HG02852 (cell line): ENCODE measurements at regions not wholly inside any gene's neighbourhood (a gene's known extent, or its start where the extent isn't known, plus 50 kb on each side); places are given as distances from the start of the nearest gene placed in this dataset.
"Not testable (repeated sequence)": the region's sequence is repeated elsewhere in the genome, so short reads cannot be mapped to it uniquely, and the experiment has no call there.

Experiments
- ATAC-seq: cut with Tn5 transposase; IDR thresholded peaks from one replicate; pipeline ENCODE4 v1.9.1; 2021; ENCODE audit warnings: mild to moderate bottlenecking, moderate library complexity; ENCODE audit not compliant: unreplicated experiment

- ATAC-seq, result no peak
Observed at GRCh38 chr5:39674209-39675082, 249.7 kb upstream of the DAB2 start.

- no peak for ATAC-seq
Observed at GRCh38 chr5:39671561-39671961, 246.8 kb upstream of the DAB2 start.

- ATAC-seq, result no peak
Observed at GRCh38 chr5:39670955-39671354, 246.2 kb upstream of the DAB2 start.

GRCh38 chr5:39670391-39670790 is 245.6 kb upstream of the DAB2 start:
- ATAC-seq, result no peak

- no peak for ATAC-seq
Observed at GRCh38 chr5:39668980-39669379, 244.2 kb upstream of the DAB2 start.

DNA sequence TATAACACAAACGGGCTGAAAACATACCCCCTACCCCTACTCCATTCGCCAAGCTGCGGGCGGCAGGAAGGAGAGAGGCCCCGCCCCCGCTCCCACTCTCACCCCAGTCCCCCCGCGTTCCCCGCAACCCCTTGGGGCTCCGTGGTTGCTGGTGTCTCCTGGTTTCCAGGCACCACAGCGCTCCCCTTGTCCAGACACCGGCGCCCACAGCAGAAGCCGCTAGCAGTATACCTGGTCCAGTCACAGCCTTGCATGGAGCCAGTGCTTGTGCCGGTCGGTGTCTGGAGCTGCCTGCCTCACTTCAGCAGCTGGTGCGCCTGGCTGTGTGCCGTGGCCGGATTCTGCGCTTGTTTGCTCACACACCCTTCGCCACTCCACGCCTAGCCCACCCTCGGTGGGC is 240.5 kb upstream of the DAB2 start:
- no peak for ATAC-seq

GRCh38 chr5:39662945-39663344 is 238.2 kb upstream of the DAB2 start:
- no peak for ATAC-seq

GRCh38 chr5:39661026-39661779 is 236.4 kb upstream of the DAB2 start:
- no peak for ATAC-seq

GRCh38 chr5:39660020-39660419 is 235.2 kb upstream of the DAB2 start:
- no peak for ATAC-seq

DNA sequence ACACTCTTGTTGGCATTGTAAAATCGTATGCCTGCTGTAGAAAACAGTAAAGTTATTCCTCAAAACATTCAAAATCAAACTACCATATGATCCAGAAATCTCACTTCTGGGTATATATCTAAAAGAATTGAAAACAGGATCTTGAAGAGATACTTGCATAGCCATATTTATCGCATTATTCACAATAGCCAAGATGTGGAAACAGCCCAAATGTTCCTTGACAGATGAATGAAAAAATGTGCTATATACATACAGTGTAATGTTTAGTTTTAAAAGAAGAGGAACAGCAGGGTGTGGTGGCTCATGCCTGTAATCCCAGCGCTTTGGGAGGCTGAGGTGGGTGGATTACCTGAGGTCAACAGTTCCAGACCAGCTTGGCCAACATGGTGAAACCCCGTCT is 234.1 kb upstream of the DAB2 start:
- no peak for ATAC-seq

GRCh38 chr5:39657943-39658342 is 233.2 kb upstream of the DAB2 start:
- no peak for ATAC-seq

DNA sequence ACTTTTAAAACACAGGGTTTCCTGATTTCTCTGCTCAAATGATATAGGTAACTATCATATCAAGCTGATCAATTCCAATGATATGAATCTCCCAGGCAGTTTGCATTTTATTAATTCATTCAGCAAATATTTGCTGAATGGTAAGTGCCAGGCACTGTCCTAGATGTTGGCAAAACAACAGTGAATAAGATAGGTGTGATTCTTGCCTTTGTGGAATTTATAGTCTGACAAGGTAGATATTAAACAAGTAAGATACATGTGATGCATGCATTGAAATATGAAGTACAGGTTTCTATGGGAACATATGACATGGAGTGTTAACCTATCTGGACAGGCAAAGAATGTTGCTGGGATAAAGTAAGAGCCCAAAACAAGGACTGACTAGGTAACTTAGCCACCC is 231.8 kb upstream of the DAB2 start:
- ATAC-seq, result no peak

GRCh38 chr5:39654715-39655114 is 229.9 kb upstream of the DAB2 start:
- no peak for ATAC-seq

DNA sequence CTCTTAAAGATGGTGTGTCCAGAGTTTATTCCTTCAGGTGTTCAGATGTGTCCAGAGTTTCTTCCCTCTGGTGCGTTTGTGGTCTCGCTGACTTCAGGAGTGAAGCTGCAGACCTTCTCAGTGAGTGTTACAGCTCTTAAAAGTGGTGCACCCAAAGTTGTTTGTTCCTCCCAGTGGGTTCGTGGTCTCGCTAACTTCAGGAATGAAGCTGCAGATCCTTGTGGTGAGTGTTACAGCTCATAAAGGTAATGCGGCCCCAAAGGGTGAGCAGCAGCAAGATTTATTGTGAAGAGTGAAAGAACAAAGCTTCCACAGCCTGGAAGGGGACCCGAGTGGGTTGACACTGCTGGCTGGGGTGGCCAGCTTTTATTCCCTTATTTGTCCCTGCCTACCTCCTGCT is 227.7 kb upstream of the DAB2 start:
- not testable (repeated sequence) for ATAC-seq

GRCh38 chr5:39652036-39652435 is 227.3 kb upstream of the DAB2 start:
- no peak for ATAC-seq

DNA sequence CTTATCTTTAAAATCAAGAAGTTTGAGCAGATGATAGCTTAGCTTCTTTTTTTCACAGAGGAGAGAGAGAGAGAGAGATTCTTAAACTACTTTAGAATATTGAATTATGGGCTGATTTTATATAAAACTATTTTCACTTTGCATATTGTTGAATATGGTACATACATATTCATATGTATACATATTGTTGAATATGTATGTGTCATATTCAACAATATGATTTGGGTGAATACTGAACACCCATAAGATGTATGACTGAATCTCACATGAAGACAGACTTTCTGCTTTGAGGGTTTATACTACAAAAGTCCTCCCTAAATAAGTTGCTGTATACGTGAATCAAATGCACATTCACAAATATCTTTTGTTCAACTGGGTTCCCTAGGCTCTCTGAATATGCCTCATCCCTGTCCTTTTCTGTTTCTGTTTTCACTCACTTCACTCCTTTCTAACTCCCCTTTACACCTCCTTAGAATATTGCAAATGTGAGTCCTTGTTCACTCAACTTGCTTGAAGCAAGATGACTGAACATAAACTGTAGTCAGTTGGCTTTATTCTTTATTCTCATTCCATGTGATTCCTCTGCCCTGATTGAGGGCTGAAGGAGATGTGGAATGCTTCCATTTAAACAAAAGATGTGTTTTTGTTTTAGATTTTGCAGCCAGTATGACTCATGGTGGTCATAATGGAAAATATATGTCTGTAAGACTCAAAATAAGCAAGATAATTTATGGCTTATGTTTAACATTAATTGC is 225.4 kb upstream of the DAB2 start:
- no peak for ATAC-seq

GRCh38 chr5:39648848-39649227 is 224.1 kb upstream of the DAB2 start:
- no peak for ATAC-seq

DNA sequence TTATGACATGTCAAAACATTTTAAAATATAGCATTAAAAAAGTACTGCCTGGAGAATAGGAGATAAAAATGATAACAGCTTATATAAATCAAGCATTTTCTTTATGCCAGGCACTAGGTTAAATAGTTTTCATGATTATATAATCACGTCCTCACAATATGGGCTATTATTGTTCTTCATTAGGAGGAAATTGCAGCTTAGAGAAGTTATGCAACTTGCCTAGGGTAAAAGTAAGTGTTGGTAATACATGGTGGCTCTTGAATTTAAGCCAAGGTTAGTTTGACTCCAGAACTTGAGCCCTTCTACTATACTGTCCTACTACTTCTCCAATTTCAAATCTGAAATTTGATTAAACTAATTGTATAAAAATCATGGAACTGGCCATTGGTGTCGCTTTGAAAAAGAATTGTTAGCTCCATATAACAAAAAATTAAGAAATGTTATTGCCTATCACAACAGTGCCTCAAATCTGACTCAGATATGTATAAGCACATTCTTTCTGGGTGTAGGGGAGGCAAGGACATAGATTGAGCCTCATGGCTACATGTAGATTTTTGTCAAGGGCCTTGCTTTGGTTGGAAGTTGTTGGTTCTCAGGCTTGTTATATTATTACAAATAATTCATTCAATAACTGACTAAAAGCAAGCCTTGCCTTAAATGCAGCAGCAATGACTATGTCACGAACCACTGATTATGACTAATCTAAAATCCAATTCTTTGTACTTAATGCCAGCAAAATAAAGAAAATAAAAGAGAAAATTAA is 223.5 kb upstream of the DAB2 start:
- no peak for ATAC-seq

GRCh38 chr5:39640552-39640951 is 215.8 kb upstream of the DAB2 start:
- peak; percentile 99 for ATAC-seq

DNA sequence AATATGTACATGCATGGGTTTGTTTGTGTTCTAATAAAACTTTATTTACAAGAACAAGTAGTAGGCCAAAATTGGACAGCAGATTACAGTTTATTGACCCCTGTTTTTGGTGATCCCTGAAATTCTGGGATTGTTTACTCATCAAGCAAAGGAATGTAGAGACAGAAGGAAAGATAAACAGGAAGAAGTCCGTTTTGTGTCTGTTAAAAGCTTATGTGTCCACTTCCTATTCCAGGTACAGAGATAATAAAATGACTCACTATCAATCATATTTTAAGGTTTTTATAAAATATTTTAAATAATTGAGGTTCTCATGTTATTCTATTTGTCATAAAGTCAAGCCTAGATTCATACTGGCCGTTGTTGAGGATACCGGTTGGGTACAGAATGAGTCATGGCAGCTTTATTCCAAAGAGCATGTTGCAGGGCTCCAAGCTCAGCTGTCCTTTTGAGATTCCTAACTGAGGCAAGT is 214.9 kb upstream of the DAB2 start:
- ATAC-seq, result no peak

DNA sequence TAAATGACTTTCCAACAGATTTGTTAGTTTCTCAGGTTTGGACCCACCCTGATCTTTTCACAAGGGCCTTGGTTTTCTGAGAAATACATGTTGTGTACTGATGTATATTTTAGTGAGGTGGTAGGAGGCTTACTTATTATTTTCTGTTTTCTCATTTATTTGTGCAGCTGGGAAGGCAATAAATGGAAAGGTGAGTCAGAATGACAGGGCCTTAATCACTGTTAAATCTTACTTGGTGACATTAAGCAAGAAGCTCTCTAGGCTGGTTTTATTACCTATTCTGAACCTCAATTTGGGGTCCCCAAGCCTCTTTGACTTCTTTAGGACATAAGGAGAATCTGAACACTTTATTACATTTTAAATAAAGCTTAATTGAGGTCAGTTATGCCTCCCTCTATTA is 214.0 kb upstream of the DAB2 start:
- no peak for ATAC-seq
